ENCODE measurements at regions not wholly inside any gene's neighbourhood (a gene's known extent, or its start where the extent isn't known, plus 50 kb on each side); places are given as distances from the start of the nearest gene placed in this dataset.
A peak's percentile ranks its signal among the peaks of the same experiment; 100 is the strongest.

GRCh38 chr6:147742440-147742839 lies 233.9 kb downstream of the SAMD5 start:
- 100% methylated on average over 1 of the region's 3 CpGs for WGBS (ENCODE audit: insufficient coverage)
- H3K27ac ChIP-seq (ENCODE audit: low read depth, low read length) = no peak overlapping the region
- no peak overlapping the region for H3K4me3 ChIP-seq (ENCODE audit: low read depth, low read length)
- H3K36me3 ChIP-seq (ENCODE audit: control insufficient read depth, insufficient read depth, low read length) = no peaks in the 10 kb centered on the region
- H3K27me3 ChIP-seq (ENCODE audit: control insufficient read depth, insufficient read depth, low read length) = no peaks in the 10 kb centered on the region
- no peaks in the 10 kb centered on the region for H3K9me3 ChIP-seq (ENCODE audit: control insufficient read depth, insufficient read depth, low read length)
- no peak for DNase-seq (ENCODE audit: low read depth in 4 of 6, low spot score in 6 of 6)
- H3K4me1 ChIP-seq (ENCODE audit: control insufficient read depth, insufficient read depth, low read length) = no peaks in the 10 kb centered on the region

GRCh38 chr6:147744012-147744411 lies 235.5 kb downstream of the SAMD5 start:
- H3K9me3 ChIP-seq (ENCODE audit: control insufficient read depth, insufficient read depth, low read length) = no peaks in the 10 kb centered on the region
- H3K4me3 ChIP-seq (ENCODE audit: low read depth, low read length) = no peak overlapping the region
- no peaks in the 10 kb centered on the region for H3K4me1 ChIP-seq (ENCODE audit: control insufficient read depth, insufficient read depth, low read length)
- no peak overlapping the region for H3K27ac ChIP-seq (ENCODE audit: low read depth, low read length)
- no peak for DNase-seq (ENCODE audit: low read depth in 4 of 6, low spot score in 6 of 6)
- no peaks in the 10 kb centered on the region for H3K27me3 ChIP-seq (ENCODE audit: control insufficient read depth, insufficient read depth, low read length)
- no CpG with 5 or more reads among the region's 1 CpG for WGBS (ENCODE audit: insufficient coverage)
- no peaks in the 10 kb centered on the region for H3K36me3 ChIP-seq (ENCODE audit: control insufficient read depth, insufficient read depth, low read length)

- Histone ChIP-seq H3K27me3 (ENCODE audit: control insufficient read depth, insufficient read depth, low read length) (no peaks in the 10 kb centered on the region), H3K27ac (ENCODE audit: low read depth, low read length) (no peak overlapping the region), H3K4me1 (ENCODE audit: control insufficient read depth, insufficient read depth, low read length) (no peaks in the 10 kb centered on the region), H3K36me3 (ENCODE audit: control insufficient read depth, insufficient read depth, low read length) (no peaks in the 10 kb centered on the region), H3K4me3 (ENCODE audit: low read depth, low read length) (no peak overlapping the region), H3K9me3 (ENCODE audit: control insufficient read depth, insufficient read depth, low read length) (no peaks in the 10 kb centered on the region)
- no peak for DNase-seq (ENCODE audit: low read depth in 4 of 6, low spot score in 6 of 6)
- WGBS (ENCODE audit: insufficient coverage) = 83% methylated on average over 4 of the region's 5 CpGs
Observed at GRCh38 chr6:147749331-147749730, 240.8 kb downstream of the SAMD5 start.

GRCh38 chr6:147750413-147750812 lies 241.9 kb downstream of the SAMD5 start:
- no peaks in the 10 kb centered on the region for H3K4me1 ChIP-seq (ENCODE audit: control insufficient read depth, insufficient read depth, low read length)
- DNase-seq (ENCODE audit: low read depth in 4 of 6, low spot score in 6 of 6) = no peak
- 88% methylated on average over 3 of the region's 4 CpGs for WGBS (ENCODE audit: insufficient coverage)
- H3K27me3 ChIP-seq (ENCODE audit: control insufficient read depth, insufficient read depth, low read length) = no peaks in the 10 kb centered on the region
- no peak overlapping the region for H3K27ac ChIP-seq (ENCODE audit: low read depth, low read length)
- no peaks in the 10 kb centered on the region for H3K9me3 ChIP-seq (ENCODE audit: control insufficient read depth, insufficient read depth, low read length)
- H3K36me3 ChIP-seq (ENCODE audit: control insufficient read depth, insufficient read depth, low read length) = no peaks in the 10 kb centered on the region
- H3K4me3 ChIP-seq (ENCODE audit: low read depth, low read length) = no peak overlapping the region

GRCh38 chr6:147751232-147751631 lies 242.7 kb downstream of the SAMD5 start:
- H3K27ac ChIP-seq (ENCODE audit: low read depth, low read length) = no peak overlapping the region
- no peak for DNase-seq (ENCODE audit: low read depth in 4 of 6, low spot score in 6 of 6)
- no peaks in the 10 kb centered on the region for H3K4me1 ChIP-seq (ENCODE audit: control insufficient read depth, insufficient read depth, low read length)
- no peaks in the 10 kb centered on the region for H3K9me3 ChIP-seq (ENCODE audit: control insufficient read depth, insufficient read depth, low read length)
- H3K36me3 ChIP-seq (ENCODE audit: control insufficient read depth, insufficient read depth, low read length) = no peaks in the 10 kb centered on the region
- no peak overlapping the region for H3K4me3 ChIP-seq (ENCODE audit: low read depth, low read length)
- WGBS (ENCODE audit: insufficient coverage) = no CpG with 5 or more reads among the region's 6 CpGs
- no peaks in the 10 kb centered on the region for H3K27me3 ChIP-seq (ENCODE audit: control insufficient read depth, insufficient read depth, low read length)

- DNase-seq (ENCODE audit: low read depth in 4 of 6, low spot score in 6 of 6) = peak in 2 of 6 donors; percentile 18 to 32
- Histone ChIP-seq H3K4me3 (ENCODE audit: low read depth, low read length) (no peak overlapping the region), H3K9me3 (ENCODE audit: control insufficient read depth, insufficient read depth, low read length) (no peaks in the 10 kb centered on the region), H3K27ac (ENCODE audit: low read depth, low read length) (no peak overlapping the region), H3K27me3 (ENCODE audit: control insufficient read depth, insufficient read depth, low read length) (no peaks in the 10 kb centered on the region), H3K36me3 (ENCODE audit: control insufficient read depth, insufficient read depth, low read length) (no peaks in the 10 kb centered on the region), H3K4me1 (ENCODE audit: control insufficient read depth, insufficient read depth, low read length) (no peaks in the 10 kb centered on the region)
- WGBS (ENCODE audit: insufficient coverage) = no CpG with 5 or more reads among the region's 4 CpGs
Observed at GRCh38 chr6:147752689-147753403, 244.4 kb downstream of the SAMD5 start.

GRCh38 chr6:147755999-147756398 lies 247.5 kb downstream of the SAMD5 start:
- no peaks in the 10 kb centered on the region for H3K4me1 ChIP-seq (ENCODE audit: control insufficient read depth, insufficient read depth, low read length)
- no peaks in the 10 kb centered on the region for H3K36me3 ChIP-seq (ENCODE audit: control insufficient read depth, insufficient read depth, low read length)
- no peaks in the 10 kb centered on the region for H3K27me3 ChIP-seq (ENCODE audit: control insufficient read depth, insufficient read depth, low read length)
- no peak for DNase-seq (ENCODE audit: low read depth in 4 of 6, low spot score in 6 of 6)
- WGBS (ENCODE audit: insufficient coverage) = no CpG with 5 or more reads among the region's 3 CpGs
- no peak overlapping the region for H3K4me3 ChIP-seq (ENCODE audit: low read depth, low read length)
- H3K27ac ChIP-seq (ENCODE audit: low read depth, low read length) = no peak overlapping the region
- no peaks in the 10 kb centered on the region for H3K9me3 ChIP-seq (ENCODE audit: control insufficient read depth, insufficient read depth, low read length)

- peak in 1 of 6 donors; percentile 44 for DNase-seq (ENCODE audit: low read depth in 4 of 6, low spot score in 6 of 6)
- Histone ChIP-seq H3K27me3 (ENCODE audit: control insufficient read depth, insufficient read depth, low read length) (no peaks in the 10 kb centered on the region), H3K4me3 (ENCODE audit: low read depth, low read length) (no peak overlapping the region), H3K27ac (ENCODE audit: low read depth, low read length) (no peak overlapping the region), H3K36me3 (ENCODE audit: control insufficient read depth, insufficient read depth, low read length) (no peaks in the 10 kb centered on the region), H3K4me1 (ENCODE audit: control insufficient read depth, insufficient read depth, low read length) (no peaks in the 10 kb centered on the region), H3K9me3 (ENCODE audit: control insufficient read depth, insufficient read depth, low read length) (no peaks in the 10 kb centered on the region)
- 100% methylated on average over 1 of the region's 3 CpGs for WGBS (ENCODE audit: insufficient coverage)
Observed at GRCh38 chr6:147756891-147757290, 248.4 kb downstream of the SAMD5 start.

GRCh38 chr6:147757291-147757690 lies 248.8 kb downstream of the SAMD5 start:
- no peaks in the 10 kb centered on the region for H3K27me3 ChIP-seq (ENCODE audit: control insufficient read depth, insufficient read depth, low read length)
- H3K4me1 ChIP-seq (ENCODE audit: control insufficient read depth, insufficient read depth, low read length) = no peaks in the 10 kb centered on the region
- H3K36me3 ChIP-seq (ENCODE audit: control insufficient read depth, insufficient read depth, low read length) = no peaks in the 10 kb centered on the region
- H3K9me3 ChIP-seq (ENCODE audit: control insufficient read depth, insufficient read depth, low read length) = no peaks in the 10 kb centered on the region
- DNase-seq (ENCODE audit: low read depth in 4 of 6, low spot score in 6 of 6) = peak in 1 of 6 donors; percentile 51
- no peak overlapping the region for H3K4me3 ChIP-seq (ENCODE audit: low read depth, low read length)
- H3K27ac ChIP-seq (ENCODE audit: low read depth, low read length) = no peak overlapping the region

- no peak for DNase-seq (ENCODE audit: low read depth in 4 of 6, low spot score in 6 of 6)
- Histone ChIP-seq H3K4me1 (ENCODE audit: control insufficient read depth, insufficient read depth, low read length) (no peaks in the 10 kb centered on the region), H3K36me3 (ENCODE audit: control insufficient read depth, insufficient read depth, low read length) (no peaks in the 10 kb centered on the region), H3K4me3 (ENCODE audit: low read depth, low read length) (no peak overlapping the region), H3K9me3 (ENCODE audit: control insufficient read depth, insufficient read depth, low read length) (no peaks in the 10 kb centered on the region), H3K27me3 (ENCODE audit: control insufficient read depth, insufficient read depth, low read length) (no peaks in the 10 kb centered on the region), H3K27ac (ENCODE audit: low read depth, low read length) (no peak overlapping the region)
- no CpG with 5 or more reads among the region's 2 CpGs for WGBS (ENCODE audit: insufficient coverage)
Observed at GRCh38 chr6:147758303-147758702, 249.8 kb downstream of the SAMD5 start.
